ENCODE measurements at regions not wholly inside any gene's neighbourhood (a gene's known extent, or its start where the extent isn't known, plus 50 kb on each side); places are given as distances from the start of the nearest gene placed in this dataset.

GRCh38 chr6:156598071-156598854 is 178.9 kb upstream of the ARID1B start:
- no peak for TF ChIP-seq CTCF (conservative IDR thresholded peaks at IDR 0.05)
- no peaks in the 10 kb centered on the region for H3K36me3 Mint-ChIP-seq (ENCODE audit: low read depth)

GRCh38 chr6:156597095-156597494 is 180.1 kb upstream of the ARID1B start:
- H3K36me3 Mint-ChIP-seq (ENCODE audit: low read depth), result no peaks in the 10 kb centered on the region
- no peak for TF ChIP-seq CTCF (conservative IDR thresholded peaks at IDR 0.05)
- H3K27me3 Mint-ChIP-seq (ENCODE audit: low read depth), result peaks cover 3% of the 10 kb centered on the region
- no peak for DNase-seq (ENCODE audit: low read depth, low spot score)
- peaks cover 4% of the 10 kb centered on the region for H3K9me3 Mint-ChIP-seq
- H3K27ac Mint-ChIP-seq (ENCODE audit: unreplicated experiment), result no peak overlapping the region
- no peak overlapping the region for H3K4me3 Mint-ChIP-seq
- peaks cover 17% of the 10 kb centered on the region for H3K4me1 Mint-ChIP-seq

More at GRCh38 chr6:156598071-156598854, 178.9 kb upstream of the ARID1B start:
- peaks cover 17% of the 10 kb centered on the region for H3K4me1 Mint-ChIP-seq
- no peak overlapping the region for H3K4me3 Mint-ChIP-seq
- no peak for DNase-seq (ENCODE audit: low read depth, low spot score)
- H3K27ac Mint-ChIP-seq (ENCODE audit: unreplicated experiment), result no peak overlapping the region
- H3K9me3 Mint-ChIP-seq, result no peaks in the 10 kb centered on the region
- no peaks in the 10 kb centered on the region for H3K27me3 Mint-ChIP-seq (ENCODE audit: low read depth)

GRCh38 chr6:156595476-156595875 is 181.7 kb upstream of the ARID1B start:
- no peak for TF ChIP-seq CTCF (conservative IDR thresholded peaks at IDR 0.05)
- H3K27me3 Mint-ChIP-seq (ENCODE audit: low read depth), result peaks cover 3% of the 10 kb centered on the region
- H3K36me3 Mint-ChIP-seq (ENCODE audit: low read depth), result no peaks in the 10 kb centered on the region
- H3K4me3 Mint-ChIP-seq, result no peak overlapping the region
- no peak for DNase-seq (ENCODE audit: low read depth, low spot score)
- H3K27ac Mint-ChIP-seq (ENCODE audit: unreplicated experiment), result no peak overlapping the region
- peaks cover 4% of the 10 kb centered on the region for H3K9me3 Mint-ChIP-seq
- peaks cover 17% of the 10 kb centered on the region for H3K4me1 Mint-ChIP-seq

- Mint-ChIP-seq H3K27ac (ENCODE audit: unreplicated experiment) (no peak overlapping the region), H3K27me3 (ENCODE audit: low read depth) (peaks cover 3% of the 10 kb centered on the region), H3K9me3 (peaks cover 6% of the 10 kb centered on the region), H3K4me1 (peaks cover 9% of the 10 kb centered on the region), H3K36me3 (ENCODE audit: low read depth) (no peaks in the 10 kb centered on the region), H3K4me3 (no peak overlapping the region)
- no peak for DNase-seq (ENCODE audit: low read depth, low spot score)
- TF ChIP-seq CTCF (conservative IDR thresholded peaks at IDR 0.05), result no peak
Observed at GRCh38 chr6:156593893-156594292, 183.3 kb upstream of the ARID1B start.

GRCh38 chr6:156593127-156593526 is 184.1 kb upstream of the ARID1B start:
- Mint-ChIP-seq H3K27ac (ENCODE audit: unreplicated experiment) (no peak overlapping the region), H3K27me3 (ENCODE audit: low read depth) (peaks cover 3% of the 10 kb centered on the region), H3K4me1 (peaks cover 9% of the 10 kb centered on the region), H3K4me3 (no peak overlapping the region), H3K9me3 (peaks cover 6% of the 10 kb centered on the region), H3K36me3 (ENCODE audit: low read depth) (no peaks in the 10 kb centered on the region)
- TF ChIP-seq CTCF (conservative IDR thresholded peaks at IDR 0.05), result no peak
- DNase-seq (ENCODE audit: low read depth, low spot score), result no peak
